Choroid plexus epithelial cell (primary cell): ENCODE measurements at regions not wholly inside any gene's neighbourhood (a gene's known extent, or its start where the extent isn't known, plus 50 kb on each side); places are given as distances from the start of the nearest gene placed in this dataset.
A peak's percentile ranks its signal among the peaks of the same experiment; 100 is the strongest.
"Not testable (repeated sequence)": the region's sequence is repeated elsewhere in the genome, so short reads cannot be mapped to it uniquely, and the experiment has no call there.

Experiments
- DNase-seq: peaks from one replicate; pipeline ENCODE4 v3.0.0-alpha.2; 2010; ENCODE audit warnings: low read depth
- H3K4me3 ChIP-seq: 2 replicates; pipeline ENCODE4 v1.5.1; 2011; ENCODE audit warnings: low read depth, mild to moderate bottlenecking, control low read depth, low read length, moderate library complexity
- CTCF ChIP-seq: conservative IDR thresholded peaks from 2 replicates; pipeline ENCODE4 v1.5.1; 2011; ENCODE audit warnings: low read depth, mild to moderate bottlenecking, control low read depth, inconsistent platforms, low read length, moderate library complexity

GRCh38 chr10:93127642-93128215 is 54.0 kb downstream of the CYP26A1 start:
- H3K4me3 ChIP-seq, DNase-seq: not testable (repeated sequence)

- TF ChIP-seq CTCF: no peak
- DNase-seq: peak; percentile 23
- no peak overlapping the region for H3K4me3 ChIP-seq
Observed at GRCh38 chr10:93131986-93132385, 58.3 kb downstream of the CYP26A1 start.

- no peak for DNase-seq
- no peak overlapping the region for H3K4me3 ChIP-seq
- TF ChIP-seq CTCF: no peak
Observed at GRCh38 chr10:93138113-93138870, 64.6 kb downstream of the CYP26A1 start.

- TF ChIP-seq CTCF: no peak
- no peak for DNase-seq
- no peak overlapping the region for H3K4me3 ChIP-seq
Observed at GRCh38 chr10:93139059-93139655, 65.5 kb downstream of the CYP26A1 start.

- DNase-seq: no peak
- peak; percentile 10 for TF ChIP-seq CTCF
- H3K4me3 ChIP-seq: no peak overlapping the region
Observed at GRCh38 chr10:93142534-93142933, 68.8 kb downstream of the CYP26A1 start.

GRCh38 chr10:93143281-93143680 is 69.6 kb downstream of the CYP26A1 start:
- DNase-seq: no peak
- TF ChIP-seq CTCF: no peak
- H3K4me3 ChIP-seq: no peak overlapping the region

GRCh38 chr10:93146336-93146735 is 72.6 kb downstream of the CYP26A1 start:
- no peak for TF ChIP-seq CTCF
- no peak overlapping the region for H3K4me3 ChIP-seq

More at GRCh38 chr10:93146336-93146735, 72.6 kb downstream of the CYP26A1 start:
- no peak for DNase-seq
